MV-4-11 (cell line): ENCODE measurements at regions not wholly inside any gene's neighbourhood (a gene's known extent, or its start where the extent isn't known, plus 50 kb on each side); places are given as distances from the start of the nearest gene placed in this dataset.
"Not testable (repeated sequence)": the region's sequence is repeated elsewhere in the genome, so short reads cannot be mapped to it uniquely, and the experiment has no call there.

Experiments
- DNase-seq: peaks from one replicate; lab custom pipeline; 2025; lab: John Stamatoyannopoulos, UW

- DNase-seq: no peak
These were observed 339.7 kb upstream of the SULF2 start for GRCh38 chr20:48124960-48125359.

GRCh38 chr20:48124181-48124782 is 339.0 kb upstream of the SULF2 start:
- DNase-seq: no peak

GRCh38 chr20:48120120-48120519 is 334.8 kb upstream of the SULF2 start:
- peak; percentile 66 for DNase-seq

- DNase-seq: not testable (repeated sequence)
These were observed 334.1 kb upstream of the SULF2 start for GRCh38 chr20:48119389-48119788.

GRCh38 chr20:48115502-48115901 is 330.2 kb upstream of the SULF2 start:
- DNase-seq: no peak

GRCh38 chr20:48107560-48107959 is 322.3 kb upstream of the SULF2 start:
- DNase-seq: no peak

- no peak for DNase-seq
These were observed 321.1 kb upstream of the SULF2 start for GRCh38 chr20:48106428-48106827.

GRCh38 chr20:48105526-48105925 is 320.2 kb upstream of the SULF2 start:
- no peak for DNase-seq

GRCh38 chr20:48102931-48103660 is 317.8 kb upstream of the SULF2 start:
- peak; percentile 7 for DNase-seq

GRCh38 chr20:48102076-48102787 is 317.0 kb upstream of the SULF2 start:
- no peak for DNase-seq

- no peak for DNase-seq
These were observed 315.2 kb upstream of the SULF2 start for GRCh38 chr20:48100483-48100882.

- DNase-seq: no peak
These were observed 313.6 kb upstream of the SULF2 start for GRCh38 chr20:48098866-48099265.

GRCh38 chr20:48098099-48098498 is 312.8 kb upstream of the SULF2 start:
- no peak for DNase-seq

GRCh38 chr20:48096957-48097890 is 311.9 kb upstream of the SULF2 start:
- peak; percentile 92 for DNase-seq

GRCh38 chr20:48096212-48096875 is 311.1 kb upstream of the SULF2 start:
- DNase-seq: no peak

- DNase-seq: no peak
These were observed 309.7 kb upstream of the SULF2 start for GRCh38 chr20:48094944-48095343.

- no peak for DNase-seq
These were observed 309.0 kb upstream of the SULF2 start for GRCh38 chr20:48094196-48094749.

- no peak for DNase-seq
These were observed 307.5 kb upstream of the SULF2 start for GRCh38 chr20:48092596-48093280.

- no peak for DNase-seq
These were observed 305.5 kb upstream of the SULF2 start for GRCh38 chr20:48090784-48091183.

GRCh38 chr20:48090314-48090713 is 305.0 kb upstream of the SULF2 start:
- DNase-seq: no peak

- no peak for DNase-seq
These were observed 295.3 kb upstream of the SULF2 start for GRCh38 chr20:48080583-48080982.
